Endothelial cell of umbilical vein (primary cell): ENCODE measurements at regions not wholly inside any gene's neighbourhood (a gene's known extent, or its start where the extent isn't known, plus 50 kb on each side); places are given as distances from the start of the nearest gene placed in this dataset.

Experiments
- BruUV-seq: library from RNA; stranded (reverse); fragments of 400-500 nt; replicated peaks from 2 replicates; lab custom pipeline; 2021; lab: Mats Ljungman, UMichigan
- CTCF ChIA-PET: fragments of 300-600, 350-600 bp; sonication (Branson Sonifier 250); formaldehyde crosslinking; loops from one replicate; lab custom pipeline; 2021; ENCODE audit warnings: antibody characterized with exemption, inconsistent platforms; lab: Charles Lee
- POLR2A ChIA-PET: fragments of 300-600, 350-600 bp; sonication (Branson Sonifier 250); formaldehyde crosslinking; loops from one replicate; lab custom pipeline; 2021; ENCODE audit warnings: antibody characterized with exemption, inconsistent platforms; lab: Charles Lee
- DNase-seq: peaks from one replicate; pipeline ENCODE4 v3.0.0-alpha.2; 2011; ENCODE audit warnings: low read depth, low spot score
- FAIRE-seq: peaks from 2 replicates; lab custom pipeline; 2011; peaks lifted over from hg19 to GRCh38; lab: Jason Lieb, UNC
- H2AFZ ChIP-seq: 2 replicates; pipeline ENCODE4 v1.6.0; 2012; ENCODE audit warnings: low read depth, low read length, control low read depth, inconsistent platforms
- H3K27ac ChIP-seq: 2 replicates; pipeline ENCODE4 v1.5.1; 2011; ENCODE audit warnings: low read depth, mild to moderate bottlenecking, control low read depth, low read length, moderate library complexity; ENCODE audit not compliant: insufficient read depth
- H3K27me3 ChIP-seq, 2 experiments: 2 replicates each; pipeline versions ENCODE4 v1.6.0 to v1.6.1; 2011; ENCODE audit warnings: low read length in 2 of 2, mixed read lengths in 1 of 2; ENCODE audit not compliant: control insufficient read depth in 2 of 2, insufficient read depth in 2 of 2
- H3K36me3 ChIP-seq, 2 experiments: 2 replicates in 1 of 2; 3 replicates in 1 of 2; pipeline ENCODE4 v1.5.1; 2011; ENCODE audit warnings: low read length in 2 of 2, mild to moderate bottlenecking in 1 of 2, moderate library complexity in 1 of 2; ENCODE audit not compliant: control insufficient read depth in 2 of 2, insufficient read depth in 2 of 2; ENCODE audit errors: extremely low read depth in 1 of 2
- H3K4me1 ChIP-seq: 3 replicates; pipeline ENCODE4 v1.5.1; 2011; ENCODE audit warnings: mild to moderate bottlenecking, low read length; ENCODE audit not compliant: control insufficient read depth, insufficient read depth; ENCODE audit errors: extremely low read depth
- H3K4me2 ChIP-seq: 2 replicates; pipeline ENCODE4 v1.6.1; 2011; ENCODE audit warnings: low read length, control low read depth, mixed read lengths; ENCODE audit not compliant: insufficient read depth
- H3K4me3 ChIP-seq, 3 experiments: fragments of 200-600 bp in 1 of 3; sonication (generic), shearing (Covaris generic) in 1 of 3; replicated peaks in 1 of 3; 2 replicates each; pipeline ENCODE4 v1.5.1; 2011 to 2016; ENCODE audit warnings: control low read depth in 3 of 3, low read length in 3 of 3, mild to moderate bottlenecking in 2 of 3, inconsistent platforms in 1 of 3, low read depth in 1 of 3, moderate library complexity in 1 of 3; ENCODE audit not compliant: insufficient read depth in 1 of 3
- H3K79me2 ChIP-seq: 2 replicates; pipeline ENCODE4 v1.6.0; 2012; ENCODE audit warnings: low read length, inconsistent platforms; ENCODE audit not compliant: control insufficient read depth, insufficient read depth
- H3K9ac ChIP-seq: replicated peaks from 2 replicates; pipeline ENCODE3; 2011; ENCODE audit warnings: low read length, control low read depth; ENCODE audit not compliant: insufficient read depth; ENCODE audit errors: extremely low read depth
- H3K9me1 ChIP-seq: replicated peaks from 3 replicates; pipeline ENCODE4 v1.6.0; 2011; ENCODE audit warnings: mild to moderate bottlenecking, low read length; ENCODE audit not compliant: control insufficient read depth, insufficient read depth; ENCODE audit errors: extremely low read depth
- H3K9me3 ChIP-seq: replicated peaks from 2 replicates; pipeline ENCODE4 v1.5.1; 2012; ENCODE audit warnings: low read length, inconsistent platforms; ENCODE audit not compliant: control insufficient read depth, insufficient read depth
- H4K20me1 ChIP-seq: replicated peaks from 2 replicates; pipeline ENCODE3; 2011; ENCODE audit warnings: mild to moderate bottlenecking, low read length; ENCODE audit not compliant: control insufficient read depth, insufficient read depth; ENCODE audit errors: extremely low read depth
- EZH2 ChIP-seq: IDR thresholded peaks from 2 replicates; pipeline ENCODE4 v1.6.1; 2012; ENCODE audit warnings: borderline replicate concordance, low read depth, mild to moderate bottlenecking, moderate library complexity, low read length, inconsistent platforms; ENCODE audit not compliant: severe bottlenecking
- FOS ChIP-seq: IDR thresholded peaks from 2 replicates; pipeline ENCODE4 v1.6.1; 2011; ENCODE audit warnings: mild to moderate bottlenecking, low read length, moderate library complexity, borderline replicate concordance; ENCODE audit not compliant: insufficient read depth
- GATA2 ChIP-seq: IDR thresholded peaks from 2 replicates; pipeline ENCODE4 v1.7.0; 2011; ENCODE audit warnings: low read depth, mild to moderate bottlenecking, moderate library complexity, mixed read lengths, low read length; ENCODE audit not compliant: insufficient read length, insufficient read depth
- JUN ChIP-seq: IDR thresholded peaks from 2 replicates; pipeline ENCODE4 v1.6.1; 2011; ENCODE audit warnings: borderline replicate concordance, low read depth; ENCODE audit not compliant: insufficient read length, insufficient read depth
- MAX ChIP-seq: IDR thresholded peaks from 2 replicates; pipeline ENCODE4 v1.6.1; 2011; ENCODE audit not compliant: insufficient read depth, insufficient read length
- MYC ChIP-seq: IDR thresholded peaks from one replicate; pipeline ENCODE4 v1.6.1; 2011; ENCODE audit warnings: mild to moderate bottlenecking, low read depth, low read length
- POLR2A ChIP-seq: IDR thresholded peaks from 2 replicates; pipeline ENCODE4 v1.6.1; 2012; ENCODE audit warnings: low read depth, mild to moderate bottlenecking, control low read depth, low read length
- POLR2AphosphoS5 ChIP-seq: IDR thresholded peaks from 2 replicates; pipeline ENCODE4 v1.6.1; 2012; ENCODE audit warnings: low read depth, mild to moderate bottlenecking, control low read depth, low read length, moderate library complexity; ENCODE audit not compliant: insufficient read depth
- dilution Hi-C: fragments of 300-500 bp; cut with MboI; formaldehyde crosslinking; loops from one replicate; pipeline ENCODE4 v1.15.0; 2019; ENCODE audit warnings: low sequenced_read_pairs; ENCODE audit not compliant: extremely low pct_ligation_motif_present
- intact Hi-C: fragments of 100-400 bp; cut with micrococcal nuclease; formaldehyde crosslinking; loops from one replicate; pipeline ENCODE4 v1.10.0; 2022
- TF ChIP-seq, protein P1 (sequence below), 2 donors: IDR thresholded peaks; 1 replicate in 1 of 2; 2 replicates in 1 of 2; pipeline ENCODE4 v1.5.1; 2011; ENCODE audit warnings: low read length in 2 of 2, mild to moderate bottlenecking in 2 of 2, moderate library complexity in 2 of 2, control low read depth in 1 of 2, inconsistent platforms in 1 of 2, low read depth in 1 of 2; ENCODE audit not compliant: insufficient read depth in 1 of 2; ENCODE audit errors: extremely low read depth in 1 of 2

GRCh38 chr6:117137711-117138110, 127.6 kb upstream of the VGLL2 start:
- FAIRE-seq: no peak
- CTCF ChIA-PET: no interaction called here
- BruUV-seq: no TSS peak
- POLR2A ChIA-PET: no interaction called here
- H3K27me3 ChIP-seq: no peaks in the 10 kb centered on the region
- no peak overlapping the region for H3K4me2 ChIP-seq
- no peaks in the 10 kb centered on the region for H3K79me2 ChIP-seq
- no peaks in the 10 kb centered on the region for H4K20me1 ChIP-seq
- intact Hi-C loops (no loop called here), dilution Hi-C loops (no loop called here)
- no peak overlapping the region for H2AFZ ChIP-seq
- H3K4me3 ChIP-seq: no peak overlapping the region
- DNase-seq: no peak
- H3K27ac ChIP-seq: no peak overlapping the region
- no peaks in the 10 kb centered on the region for H3K4me1 ChIP-seq
- H3K9me1 ChIP-seq: no peaks in the 10 kb centered on the region
- H3K9ac ChIP-seq: no peak overlapping the region
- no peaks in the 10 kb centered on the region for H3K9me3 ChIP-seq
- TF ChIP-seq FOS (no peak), POLR2A (no peak), EZH2 (no peak), POLR2AphosphoS5 (no peak), GATA2 (no peak), MAX (no peak), MYC (no peak), JUN (no peak)
- TF ChIP-seq, protein P1, sequence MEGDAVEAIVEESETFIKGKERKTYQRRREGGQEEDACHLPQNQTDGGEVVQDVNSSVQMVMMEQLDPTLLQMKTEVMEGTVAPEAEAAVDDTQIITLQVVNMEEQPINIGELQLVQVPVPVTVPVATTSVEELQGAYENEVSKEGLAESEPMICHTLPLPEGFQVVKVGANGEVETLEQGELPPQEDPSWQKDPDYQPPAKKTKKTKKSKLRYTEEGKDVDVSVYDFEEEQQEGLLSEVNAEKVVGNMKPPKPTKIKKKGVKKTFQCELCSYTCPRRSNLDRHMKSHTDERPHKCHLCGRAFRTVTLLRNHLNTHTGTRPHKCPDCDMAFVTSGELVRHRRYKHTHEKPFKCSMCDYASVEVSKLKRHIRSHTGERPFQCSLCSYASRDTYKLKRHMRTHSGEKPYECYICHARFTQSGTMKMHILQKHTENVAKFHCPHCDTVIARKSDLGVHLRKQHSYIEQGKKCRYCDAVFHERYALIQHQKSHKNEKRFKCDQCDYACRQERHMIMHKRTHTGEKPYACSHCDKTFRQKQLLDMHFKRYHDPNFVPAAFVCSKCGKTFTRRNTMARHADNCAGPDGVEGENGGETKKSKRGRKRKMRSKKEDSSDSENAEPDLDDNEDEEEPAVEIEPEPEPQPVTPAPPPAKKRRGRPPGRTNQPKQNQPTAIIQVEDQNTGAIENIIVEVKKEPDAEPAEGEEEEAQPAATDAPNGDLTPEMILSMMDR (IDR thresholded peaks at IDR 0.05; ENCODE audit: extremely low read depth in 1 of 2, insufficient read depth in 1 of 2, low read depth in 1 of 2, low read length in 2 of 2): no peak
- H3K36me3 ChIP-seq: no peaks in the 10 kb centered on the region
